Breast epithelium (tissue), 4 donors: ENCODE measurements at regions not wholly inside any gene's neighbourhood (a gene's known extent, or its start where the extent isn't known, plus 50 kb on each side); places are given as distances from the start of the nearest gene placed in this dataset.

Experiments used
- DNase-seq, 2 donors: peaks; one replicate each; pipeline ENCODE4 v3.0.0-alpha.2; 2019; ENCODE audit warnings: low spot score in 2 of 2
- H3K27ac ChIP-seq, 2 donors: fragments of 200-600 bp; sonication (generic) in 1 of 2; one replicate each; pipeline ENCODE4 v1.5.1; 2016 to 2019; ENCODE audit warnings: mild to moderate bottlenecking in 1 of 2
- H3K27me3 ChIP-seq, 2 donors: fragments of 200-600 bp; sonication (generic) in 1 of 2; one replicate each; pipeline versions ENCODE4 v1.5.1 to v1.6.0; 2017 to 2019; ENCODE audit warnings: control low read depth in 1 of 2, mild to moderate bottlenecking in 1 of 2
- H3K36me3 ChIP-seq: fragments of 200-600 bp; one replicate; pipeline ENCODE4 v1.5.1; 2019
- H3K4me1 ChIP-seq, 2 donors: fragments of 200-600 bp; sonication (generic); one replicate each; pipeline ENCODE4 v1.5.1; 2016 to 2019; ENCODE audit warnings: control low read depth in 1 of 2
- H3K4me3 ChIP-seq, 3 donors: fragments of 200-600 bp; sonication (generic); 1 replicate in 2 of 3; 2 replicates in 1 of 3; pipeline ENCODE4 v1.5.1; 2016 to 2019; ENCODE audit warnings: mild to moderate bottlenecking in 3 of 3, moderate library complexity in 2 of 3
- H3K9me3 ChIP-seq, 2 donors: fragments of 200-600 bp; sonication (generic) in 1 of 2; one replicate each; pipeline ENCODE4 v1.5.1; 2016 to 2019; ENCODE audit warnings: control low read depth in 1 of 2
- POLR2A ChIP-seq: fragments of 450-650 bp; IDR thresholded peaks from one replicate; pipeline ENCODE4 v1.6.1; 2016; ENCODE audit warnings: antibody characterized with exemption, mild to moderate bottlenecking, moderate library complexity
- POLR2AphosphoS5 ChIP-seq, 3 donors: sonication (generic); formaldehyde crosslinking; IDR thresholded peaks; one replicate each; pipeline ENCODE4 v1.6.1; 2017; ENCODE audit warnings: antibody characterized with exemption in 3 of 3
- intact Hi-C: fragments of 100-400 bp; cut with DNase I; formaldehyde crosslinking; loops from one replicate; pipeline ENCODE4 v1.15.1; 2023; ENCODE audit warnings: low total_unique reads
- TF ChIP-seq, protein P1 (sequence below), 3 donors: fragments of 450-650 bp; IDR thresholded peaks; one replicate each; pipeline ENCODE4 v1.5.1; 2016 to 2017; ENCODE audit warnings: antibody characterized with exemption in 3 of 3, mild to moderate bottlenecking in 3 of 3, moderate library complexity in 3 of 3

DNA sequence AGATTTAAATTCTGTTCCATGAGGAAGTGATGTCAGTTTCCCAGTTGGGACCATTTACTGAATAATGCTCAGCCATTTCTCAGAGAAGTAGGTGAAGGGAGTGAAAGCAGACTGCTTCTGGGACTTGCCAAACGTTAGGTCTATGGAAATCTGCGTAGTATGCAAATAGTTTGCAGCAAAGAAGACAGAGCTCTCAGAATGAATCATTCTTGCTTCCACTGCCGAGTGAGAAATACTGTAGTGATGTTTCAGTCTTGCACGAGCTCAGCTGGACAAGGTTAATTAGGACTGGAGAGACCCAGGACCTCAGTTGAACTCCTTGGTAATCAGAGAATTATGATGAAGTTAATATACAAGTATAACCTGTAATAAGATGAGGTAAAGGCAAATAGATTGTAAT is 317.7 kb upstream of the DAB1 start:
- Histone ChIP-seq H3K4me1 (no peaks in the 10 kb centered on the region), H3K36me3 (no peaks in the 10 kb centered on the region), H3K27ac (no peak overlapping the region), H3K27me3 (no peaks in the 10 kb centered on the region), H3K9me3 (no peaks in the 10 kb centered on the region), H3K4me3 (no peak overlapping the region)
- no peak for DNase-seq
- TF ChIP-seq, protein P1, sequence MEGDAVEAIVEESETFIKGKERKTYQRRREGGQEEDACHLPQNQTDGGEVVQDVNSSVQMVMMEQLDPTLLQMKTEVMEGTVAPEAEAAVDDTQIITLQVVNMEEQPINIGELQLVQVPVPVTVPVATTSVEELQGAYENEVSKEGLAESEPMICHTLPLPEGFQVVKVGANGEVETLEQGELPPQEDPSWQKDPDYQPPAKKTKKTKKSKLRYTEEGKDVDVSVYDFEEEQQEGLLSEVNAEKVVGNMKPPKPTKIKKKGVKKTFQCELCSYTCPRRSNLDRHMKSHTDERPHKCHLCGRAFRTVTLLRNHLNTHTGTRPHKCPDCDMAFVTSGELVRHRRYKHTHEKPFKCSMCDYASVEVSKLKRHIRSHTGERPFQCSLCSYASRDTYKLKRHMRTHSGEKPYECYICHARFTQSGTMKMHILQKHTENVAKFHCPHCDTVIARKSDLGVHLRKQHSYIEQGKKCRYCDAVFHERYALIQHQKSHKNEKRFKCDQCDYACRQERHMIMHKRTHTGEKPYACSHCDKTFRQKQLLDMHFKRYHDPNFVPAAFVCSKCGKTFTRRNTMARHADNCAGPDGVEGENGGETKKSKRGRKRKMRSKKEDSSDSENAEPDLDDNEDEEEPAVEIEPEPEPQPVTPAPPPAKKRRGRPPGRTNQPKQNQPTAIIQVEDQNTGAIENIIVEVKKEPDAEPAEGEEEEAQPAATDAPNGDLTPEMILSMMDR (IDR thresholded peaks at IDR 0.05), result no peak
- TF ChIP-seq POLR2A (no peak), POLR2AphosphoS5 (IDR thresholded peaks at IDR 0.05) (no peak)
- intact Hi-C loops, result no loop called here

DNA sequence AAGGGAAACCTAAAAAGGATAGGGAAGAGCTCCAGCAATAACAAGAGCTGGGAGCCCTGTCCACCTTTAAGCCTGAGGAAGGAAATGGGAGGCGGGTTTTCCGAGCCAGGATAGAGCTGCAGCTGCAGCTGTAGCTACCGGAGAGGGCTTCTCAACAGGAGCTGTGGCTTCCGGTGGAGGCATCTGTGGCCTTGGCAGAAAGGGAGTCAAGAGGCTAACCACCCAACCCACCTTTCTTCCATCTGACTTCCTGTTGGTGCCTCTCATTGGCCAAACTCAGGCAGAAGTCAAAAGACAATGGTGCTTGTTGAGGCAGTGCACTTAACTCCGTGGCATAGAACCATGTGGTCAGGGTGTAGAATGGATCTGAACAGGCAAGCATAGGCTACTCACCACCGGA is 313.1 kb upstream of the DAB1 start:
- Histone ChIP-seq H3K27ac (no peak overlapping the region), H3K27me3 (no peaks in the 10 kb centered on the region), H3K36me3 (no peaks in the 10 kb centered on the region), H3K4me3 (no peak overlapping the region), H3K9me3 (no peaks in the 10 kb centered on the region), H3K4me1 (no peaks in the 10 kb centered on the region)
- DNase-seq, result no peak
- TF ChIP-seq, protein P1 (IDR thresholded peaks at IDR 0.05), result no peak
- TF ChIP-seq POLR2AphosphoS5 (IDR thresholded peaks at IDR 0.05), result no peak
- no peak for TF ChIP-seq POLR2A
- intact Hi-C loops, result no loop called here

DNA sequence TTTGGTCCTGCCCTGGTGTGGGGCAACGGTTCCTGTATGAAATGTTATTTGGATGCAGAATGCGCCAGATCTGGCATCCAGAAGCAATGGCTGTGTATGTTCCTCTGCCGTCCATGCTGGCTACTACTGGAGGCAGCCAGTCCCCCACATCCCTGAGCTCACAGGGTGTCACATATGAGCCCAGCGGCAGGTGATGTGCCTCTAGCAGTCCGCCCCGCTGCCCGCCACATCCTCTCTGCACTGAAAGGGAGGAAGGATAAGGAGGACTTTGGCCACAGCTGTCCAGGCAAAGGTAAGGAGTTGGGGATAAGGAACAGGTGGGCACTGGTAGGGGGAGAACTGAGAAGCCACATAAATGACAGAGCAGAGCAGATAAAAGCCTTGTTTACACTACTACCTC is 305.3 kb upstream of the DAB1 start:
- H3K4me3 ChIP-seq, result no peak overlapping the region
- H3K9me3 ChIP-seq, result no peaks in the 10 kb centered on the region
- H3K36me3 ChIP-seq, result no peaks in the 10 kb centered on the region
- DNase-seq, result no peak
- H3K27ac ChIP-seq, result no peak overlapping the region
- H3K27me3 ChIP-seq, result no peaks in the 10 kb centered on the region
- no peaks in the 10 kb centered on the region for H3K4me1 ChIP-seq
- TF ChIP-seq, protein P1 (IDR thresholded peaks at IDR 0.05), result no peak
- intact Hi-C loops, result no loop called here

DNA sequence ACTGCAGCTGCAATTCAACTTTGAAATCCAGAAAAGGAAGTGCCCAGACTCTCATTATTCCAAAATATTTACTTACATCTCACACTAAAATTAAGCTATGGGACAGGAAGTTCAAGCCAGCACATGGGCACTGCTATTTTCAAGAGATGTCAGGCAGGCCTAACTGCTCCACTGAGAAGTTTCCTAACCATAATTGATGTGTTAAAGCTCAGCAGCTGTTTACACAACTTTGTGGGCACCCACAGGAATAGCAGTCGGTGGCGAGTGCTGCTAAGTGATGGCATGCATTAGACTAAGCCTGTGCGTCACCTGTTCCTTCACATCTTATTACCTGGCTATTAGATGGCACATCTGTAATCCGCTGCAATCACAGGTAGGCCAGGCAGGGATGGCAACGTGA is 303.3 kb upstream of the DAB1 start:
- Histone ChIP-seq H3K4me1 (no peaks in the 10 kb centered on the region), H3K27ac (no peak overlapping the region), H3K4me3 (no peak overlapping the region), H3K36me3 (no peaks in the 10 kb centered on the region), H3K9me3 (no peaks in the 10 kb centered on the region), H3K27me3 (no peaks in the 10 kb centered on the region)
- no peak for DNase-seq
- TF ChIP-seq, protein P1 (IDR thresholded peaks at IDR 0.05), result no peak
- no peak for TF ChIP-seq POLR2A
- TF ChIP-seq POLR2AphosphoS5 (IDR thresholded peaks at IDR 0.05), result no peak
- intact Hi-C loops, result no loop called here

DNA sequence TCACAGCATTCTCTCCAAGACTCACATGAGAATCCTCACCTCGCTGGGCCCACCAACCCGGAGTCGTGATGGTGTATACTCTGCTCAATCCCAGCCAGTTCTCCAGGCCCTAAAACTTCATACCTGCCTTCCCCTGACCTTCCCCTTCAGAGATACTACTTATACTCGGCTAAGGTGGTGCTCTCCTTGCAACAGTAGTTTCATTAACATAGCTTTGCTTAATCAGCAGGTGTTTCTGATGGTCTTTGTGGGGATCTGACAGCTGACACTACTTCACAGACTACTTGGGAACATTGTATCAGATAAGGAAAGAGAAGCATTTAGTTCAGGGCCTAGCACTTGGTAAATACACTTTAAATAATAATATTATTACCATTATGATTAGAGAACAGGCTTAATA is 301.5 kb upstream of the DAB1 start:
- Histone ChIP-seq H3K4me3 (no peak overlapping the region), H3K4me1 (no peaks in the 10 kb centered on the region), H3K27me3 (no peaks in the 10 kb centered on the region)

More for the DNA sequence above, 301.5 kb upstream of the DAB1 start:
- TF ChIP-seq, protein P1 (IDR thresholded peaks at IDR 0.05), result no peak
- TF ChIP-seq POLR2AphosphoS5 (IDR thresholded peaks at IDR 0.05), result no peak
- intact Hi-C loops, result no loop called here
- no peak overlapping the region for H3K27ac ChIP-seq
- DNase-seq, result no peak
- H3K9me3 ChIP-seq, result no peaks in the 10 kb centered on the region
- no peaks in the 10 kb centered on the region for H3K36me3 ChIP-seq
